ENCODE measurements at regions not wholly inside any gene's neighbourhood (a gene's known extent, or its start where the extent isn't known, plus 50 kb on each side); places are given as distances from the start of the nearest gene placed in this dataset.
"Not testable (repeated sequence)": the region's sequence is repeated elsewhere in the genome, so short reads cannot be mapped to it uniquely, and the experiment has no call there.

DNA sequence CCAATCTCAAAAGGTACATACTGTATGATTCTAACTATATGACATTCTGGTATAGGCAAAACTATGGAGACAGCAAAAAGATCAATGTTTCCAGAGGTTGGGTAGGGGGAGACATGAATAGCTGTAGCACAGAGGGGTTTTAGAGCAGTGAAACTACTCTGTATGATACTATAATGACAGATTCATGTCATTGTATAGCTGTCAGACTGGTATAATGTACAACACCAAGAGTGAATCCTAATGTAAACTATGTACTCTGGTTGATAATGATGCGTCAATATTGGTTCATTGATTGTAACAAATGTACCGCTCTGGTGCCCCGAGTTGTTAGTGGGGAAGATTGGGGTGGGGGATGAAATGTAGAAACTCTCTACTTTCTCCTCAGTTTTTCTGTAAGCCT, 172.4 kb upstream of the SPOPL start:
- no peak for DNase-seq (ENCODE audit: low spot score)
- intact Hi-C loops (cut with DNase I) = no loop called here

DNA sequence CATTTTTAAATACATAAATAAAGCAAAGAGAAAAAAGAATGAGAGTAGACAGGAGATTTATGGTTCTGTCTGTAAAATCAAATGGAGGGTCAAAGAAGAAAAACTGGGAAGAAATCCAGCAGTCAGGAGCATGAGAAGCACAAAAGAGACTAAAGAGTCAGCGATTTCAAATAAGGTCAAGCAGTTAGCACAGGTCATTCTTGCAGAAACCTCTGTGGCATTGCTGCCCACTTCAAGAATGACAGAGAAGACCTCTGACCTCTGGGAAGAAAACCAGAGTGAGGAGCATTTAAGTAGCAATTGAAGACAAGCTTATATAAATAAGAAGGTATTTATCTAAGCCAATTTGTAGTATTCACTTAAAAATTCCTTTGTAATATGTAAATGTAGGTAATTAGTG, 172.0 kb upstream of the SPOPL start:
- no peak for DNase-seq (ENCODE audit: low spot score)
- intact Hi-C loops (cut with DNase I) = no loop called here

GRCh38 chr2:138333121-138333520, 168.4 kb upstream of the SPOPL start:
- intact Hi-C loops (cut with DNase I) = no loop called here
- DNase-seq (ENCODE audit: low spot score) = no peak

DNA sequence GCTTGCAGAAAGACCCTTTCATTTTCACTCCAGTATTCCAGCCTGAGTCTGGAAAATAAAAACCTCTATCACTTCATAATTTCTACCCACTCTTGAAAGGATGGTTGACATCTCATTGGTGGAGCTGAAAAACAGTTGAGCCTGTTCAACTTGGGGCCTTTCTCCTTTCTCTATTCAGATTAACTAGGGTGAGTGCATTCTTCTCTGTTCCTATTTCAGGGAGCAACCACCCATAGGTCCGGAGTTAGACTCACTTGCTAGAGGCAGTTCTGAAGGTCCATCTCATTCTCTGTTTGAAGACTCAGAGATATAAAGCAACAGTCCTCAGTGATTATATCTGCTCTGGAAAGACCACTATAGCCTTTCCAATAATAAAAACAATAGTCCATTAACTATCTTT, 167.9 kb upstream of the SPOPL start:
- no peak for DNase-seq (ENCODE audit: low spot score)
- intact Hi-C loops (cut with DNase I) = no loop called here

DNA sequence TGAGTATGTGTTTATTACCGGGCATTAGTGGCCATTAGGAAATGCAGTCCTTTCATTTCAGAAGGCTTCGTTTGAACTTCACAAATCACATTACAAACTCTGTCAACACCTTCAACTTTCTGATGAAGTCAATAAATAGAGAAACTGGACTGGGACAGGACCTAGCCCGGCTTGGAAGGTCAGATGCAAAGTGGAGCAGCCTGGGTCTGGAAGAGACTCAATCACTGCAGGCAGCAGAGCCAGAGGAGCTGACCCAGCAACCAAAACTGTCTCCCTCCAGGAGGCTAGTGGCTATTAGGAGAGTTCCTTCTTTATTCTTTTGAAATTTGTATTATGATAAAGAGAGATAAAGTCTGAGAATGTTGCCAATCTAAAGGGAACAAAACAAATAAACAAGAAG, 167.2 kb upstream of the SPOPL start:
- intact Hi-C loops (cut with DNase I) = no loop called here
- no peak for DNase-seq (ENCODE audit: low spot score)

DNA sequence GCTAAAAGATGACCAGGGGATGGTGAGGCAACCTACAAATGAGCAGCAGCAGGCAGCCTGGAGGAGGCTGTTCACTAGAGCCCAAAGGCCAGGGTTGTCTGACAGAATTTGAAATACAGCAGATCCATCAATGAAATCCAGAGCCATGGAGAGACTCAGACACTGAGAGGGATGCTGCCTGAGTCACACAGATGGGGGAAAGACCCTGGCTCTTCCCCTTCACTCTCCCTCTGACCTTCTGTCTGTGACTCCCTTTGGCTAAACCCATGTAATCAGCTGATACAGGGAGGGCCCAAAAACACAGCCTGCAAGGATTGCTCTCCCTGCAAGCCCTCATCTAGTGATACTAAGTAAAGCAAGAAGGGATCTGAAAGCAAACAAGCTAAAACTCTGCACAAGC, 166.5 kb upstream of the SPOPL start:
- intact Hi-C loops (cut with DNase I) = no loop called here
- DNase-seq (ENCODE audit: low spot score) = no peak

- no peak for DNase-seq (ENCODE audit: low spot score)
- intact Hi-C loops (cut with DNase I) = no loop called here
These were observed 165.4 kb upstream of the SPOPL start for GRCh38 chr2:138336146-138336545.

DNA sequence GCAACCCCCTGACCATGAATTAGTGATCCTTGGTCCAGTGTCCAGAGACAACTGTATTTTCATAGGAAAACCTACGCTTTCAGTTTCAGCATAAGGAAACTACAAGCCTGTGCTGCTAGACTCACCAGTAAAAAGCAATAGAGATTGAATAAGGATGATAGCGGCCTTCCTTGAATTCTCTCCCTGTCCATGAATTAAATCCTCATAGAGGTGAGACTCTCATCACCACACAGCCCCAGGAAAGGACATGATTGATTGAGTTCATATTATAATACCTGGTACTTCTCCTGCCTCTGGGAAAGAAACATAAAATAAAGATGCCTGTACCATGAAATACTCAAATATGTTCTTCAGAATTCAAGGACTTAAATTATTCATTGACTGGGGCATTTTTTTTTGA, 146.3 kb upstream of the SPOPL start:
- DNase-seq (ENCODE audit: low spot score) = no peak
- intact Hi-C loops (cut with DNase I) = no loop called here

DNA sequence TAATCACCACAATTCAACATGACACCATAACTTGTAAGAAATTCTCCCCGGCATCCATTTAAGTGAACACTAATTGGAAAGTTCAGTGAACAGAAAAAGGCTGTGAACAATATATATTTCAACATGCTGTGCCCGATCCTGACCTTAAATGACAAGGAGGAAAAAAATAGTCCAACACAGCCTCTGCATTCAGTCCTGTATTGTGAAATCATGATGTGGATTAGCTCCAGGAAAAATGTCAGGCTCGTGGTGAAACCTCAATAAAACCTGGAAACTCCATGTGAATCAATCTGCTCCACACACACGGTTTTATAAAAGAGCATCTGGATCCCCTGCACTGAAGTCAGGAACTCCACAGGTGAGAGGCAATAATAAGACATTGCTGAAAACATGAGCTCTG, 145.4 kb upstream of the SPOPL start:
- no peak for DNase-seq (ENCODE audit: low spot score)
- intact Hi-C loops (cut with DNase I) = no loop called here

DNA sequence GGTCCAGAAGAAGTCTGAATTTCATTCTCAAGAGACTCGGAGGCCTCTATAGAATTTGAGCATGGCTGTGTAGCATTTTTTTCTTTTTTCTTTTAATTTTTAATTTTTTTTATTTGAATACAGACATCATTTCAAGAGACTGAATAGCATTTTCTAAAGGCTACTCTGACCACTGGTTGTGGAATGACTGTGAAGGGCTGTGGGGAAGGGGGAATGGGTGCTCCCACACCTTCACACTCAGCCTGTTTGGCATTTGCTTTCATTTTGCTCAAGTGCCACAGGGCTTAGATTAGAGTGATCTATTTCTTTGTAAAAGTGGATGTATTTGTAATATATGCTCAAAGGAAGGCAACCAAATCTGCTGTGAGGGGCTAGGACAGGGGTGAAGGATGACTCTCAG, 142.0 kb upstream of the SPOPL start:
- intact Hi-C loops (cut with DNase I) = no loop called here
- DNase-seq (ENCODE audit: low spot score) = no peak

GRCh38 chr2:138364554-138365162, 136.9 kb upstream of the SPOPL start:
- no peak for DNase-seq (ENCODE audit: low spot score)
- intact Hi-C loops (cut with DNase I) = no loop called here

DNA sequence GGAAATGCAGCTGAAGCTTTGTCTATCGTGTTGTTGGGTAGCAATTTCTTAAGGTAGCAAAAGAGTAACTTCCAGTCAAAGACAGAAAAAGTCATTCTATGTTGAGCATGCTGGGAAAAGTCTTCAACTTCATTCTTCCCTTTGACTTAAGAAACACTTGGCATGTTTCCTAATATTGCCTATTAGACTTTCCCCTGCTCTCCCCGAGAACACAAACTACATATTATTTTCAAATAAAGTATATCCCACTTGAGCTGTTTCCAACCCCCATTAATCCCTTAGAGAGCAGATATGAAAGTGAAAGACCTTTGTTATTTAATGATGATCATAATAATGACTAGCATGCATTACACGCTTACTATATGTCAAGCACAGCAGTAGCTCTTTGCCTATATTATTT, 136.0 kb upstream of the SPOPL start:
- intact Hi-C loops (cut with DNase I) = no loop called here
- DNase-seq (ENCODE audit: low spot score) = no peak

DNA sequence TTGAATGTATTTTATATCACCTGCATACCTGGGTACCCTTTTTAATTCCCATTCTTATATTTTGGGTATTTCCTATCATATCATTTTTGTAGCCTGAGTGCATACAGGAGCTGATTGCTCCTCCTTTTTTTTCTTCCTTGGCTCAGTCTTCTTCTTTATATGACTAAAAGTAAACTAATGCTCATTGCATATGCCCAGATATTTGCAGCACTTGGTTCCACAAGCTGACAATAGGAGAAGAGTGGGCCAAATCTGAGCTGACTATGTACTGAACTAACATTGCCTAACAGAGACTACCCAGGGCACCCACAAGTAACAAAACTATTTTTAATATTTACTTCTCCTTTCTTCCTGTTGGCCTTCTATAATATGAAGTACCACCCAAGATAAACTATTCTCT, 131.7 kb upstream of the SPOPL start:
- no peak for DNase-seq (ENCODE audit: low spot score)
- intact Hi-C loops (cut with DNase I) = loop anchor here in 1 of 2 donors (10.0 kb wide), 1 partner anchor 425 kb away; no protein-coding TSS in a partner anchor

DNA sequence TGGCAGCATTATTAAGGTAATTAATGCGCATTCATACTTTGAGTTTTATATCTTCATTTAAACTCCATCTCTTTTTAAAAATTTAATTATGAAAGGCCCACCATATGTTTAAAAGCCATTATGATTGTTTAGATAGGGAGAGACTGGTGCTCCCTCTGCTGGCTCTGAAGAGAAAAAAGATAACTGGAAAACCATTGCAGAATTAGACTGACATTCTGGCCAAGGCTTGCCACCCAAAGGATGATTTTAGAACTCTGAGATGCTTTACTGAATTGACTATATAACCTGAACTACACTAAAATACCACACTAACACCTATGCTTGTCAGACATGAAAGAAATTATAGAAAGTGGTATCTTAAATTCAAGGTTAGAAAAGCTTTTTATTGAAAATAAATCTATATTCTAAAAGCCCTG, 127.6 kb upstream of the SPOPL start:
- DNase-seq (ENCODE audit: low spot score) = no peak
- intact Hi-C loops (cut with DNase I) = loop anchor here in 1 of 2 donors (10.0 kb wide), 1 partner anchor 429 kb away; no protein-coding TSS in a partner anchor

DNA sequence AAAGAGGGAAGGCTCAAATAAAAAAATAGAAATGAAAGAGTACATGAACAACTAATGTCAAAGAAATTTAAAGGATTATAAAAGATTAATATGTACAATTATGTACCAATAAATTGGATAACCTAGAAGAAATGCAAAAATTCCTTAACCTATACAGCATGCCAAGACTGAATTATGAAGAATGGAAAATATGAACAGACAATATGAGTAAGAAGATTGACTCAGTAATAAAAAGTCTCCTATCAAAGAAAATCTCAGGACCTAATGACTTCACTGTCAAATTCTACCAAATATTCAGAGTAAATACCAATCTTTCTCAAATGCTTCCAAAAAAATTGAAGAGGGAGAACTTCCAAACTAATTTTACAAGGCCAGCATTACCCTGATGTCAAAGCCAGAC, 120.2 kb upstream of the SPOPL start:
- intact Hi-C loops (cut with DNase I) = no loop called here
- DNase-seq (ENCODE audit: low spot score) = no peak

GRCh38 chr2:138382672-138383071, 118.9 kb upstream of the SPOPL start:
- DNase-seq (ENCODE audit: low spot score) = no peak
- intact Hi-C loops (cut with DNase I) = no loop called here

GRCh38 chr2:138386191-138386590, 115.4 kb upstream of the SPOPL start:
- DNase-seq (ENCODE audit: low spot score); intact Hi-C loops (cut with DNase I): not testable (repeated sequence)

DNA sequence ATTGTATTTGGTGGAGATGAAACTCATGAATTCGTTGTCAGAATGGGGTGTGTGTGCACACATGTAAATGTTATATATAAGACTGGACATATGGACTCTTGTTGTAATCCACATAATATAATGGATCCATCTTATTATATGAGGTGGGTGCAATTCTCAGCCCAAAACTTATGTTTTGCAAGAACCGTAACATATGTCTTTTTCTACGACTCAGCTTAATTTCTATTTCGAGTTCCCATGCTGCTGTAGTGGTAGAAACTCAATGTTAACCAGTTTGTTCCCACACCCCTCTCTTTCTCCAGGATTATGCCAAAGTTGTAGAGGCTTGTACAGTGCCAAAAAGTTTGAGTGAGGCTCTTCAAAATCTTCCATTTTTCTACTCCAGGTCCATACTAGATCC, 112.5 kb upstream of the SPOPL start:
- intact Hi-C loops (cut with DNase I) = no loop called here
- no peak for DNase-seq (ENCODE audit: low spot score)

GRCh38 chr2:138390316-138390945, 111.1 kb upstream of the SPOPL start:
- no peak for DNase-seq (ENCODE audit: low spot score)
- intact Hi-C loops (cut with DNase I) = no loop called here

- intact Hi-C loops (cut with DNase I) = no loop called here
- DNase-seq (ENCODE audit: low spot score) = no peak
These were observed 109.6 kb upstream of the SPOPL start for GRCh38 chr2:138391946-138392345.

GRCh38 chr2:138395565-138396306, 105.8 kb upstream of the SPOPL start:
- DNase-seq (ENCODE audit: low spot score) = no peak
- intact Hi-C loops (cut with DNase I) = no loop called here
